ENCODE measurements at regions not wholly inside any gene's neighbourhood (a gene's known extent, or its start where the extent isn't known, plus 50 kb on each side); places are given as distances from the start of the nearest gene placed in this dataset.

DNA sequence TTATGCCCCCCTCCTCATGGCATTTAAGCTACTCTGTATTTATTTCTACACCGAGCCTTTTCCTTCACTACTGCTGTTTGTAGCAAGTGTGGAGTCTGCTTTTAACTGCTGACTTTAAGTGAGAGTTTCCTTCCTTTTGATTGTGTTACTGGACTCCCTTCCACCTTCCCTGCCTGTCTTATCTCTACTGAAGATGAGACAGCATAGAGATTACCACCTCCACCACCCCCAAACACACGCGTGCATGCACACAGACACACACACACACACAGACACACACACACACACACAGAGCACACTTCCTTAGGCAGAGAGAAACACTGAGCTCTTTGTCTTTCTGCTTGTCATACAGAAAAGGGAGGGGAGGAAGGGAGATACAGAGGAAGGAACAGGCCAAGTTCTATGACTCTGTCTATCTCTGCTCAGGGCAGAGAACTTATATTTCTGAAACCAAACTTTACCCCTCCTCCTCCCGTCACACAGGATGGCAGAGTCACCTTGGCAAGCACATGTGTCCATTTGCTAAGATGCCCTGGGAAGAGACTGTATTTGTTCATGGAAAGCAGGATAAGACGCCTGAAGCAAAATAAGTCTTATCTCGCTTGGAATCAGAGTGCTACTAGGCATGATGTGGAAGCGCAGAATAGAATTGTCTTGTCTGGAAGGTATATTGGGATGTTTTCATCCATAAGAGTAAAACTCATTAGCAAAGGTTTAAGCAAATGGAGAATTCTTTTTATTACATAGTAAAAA lies 81.8 kb upstream of the CAV2 start:
- peak; percentile 31 to 57 for DNase-seq (ENCODE audit: low read depth in 2 of 2)

DNA sequence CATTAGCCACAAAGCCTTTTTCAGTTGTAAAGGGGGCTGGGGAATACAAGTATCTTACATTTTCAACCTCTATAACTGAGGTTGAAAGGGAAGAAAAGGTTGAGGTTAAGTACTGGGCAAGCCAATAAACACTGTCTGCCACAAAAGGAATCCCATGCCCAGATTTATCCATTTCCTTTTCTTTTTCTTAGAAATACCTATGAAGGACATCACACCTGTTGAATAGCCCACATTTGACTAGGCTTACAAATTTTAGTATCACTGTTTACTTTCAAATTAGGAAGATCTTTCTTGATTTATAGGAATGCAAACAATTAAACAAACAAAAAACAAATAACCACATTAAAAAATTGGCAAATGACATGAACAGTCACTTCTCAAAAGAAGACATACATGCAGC lies 81.0 kb upstream of the CAV2 start:
- no peak for DNase-seq (ENCODE audit: low read depth in 2 of 2)

DNA sequence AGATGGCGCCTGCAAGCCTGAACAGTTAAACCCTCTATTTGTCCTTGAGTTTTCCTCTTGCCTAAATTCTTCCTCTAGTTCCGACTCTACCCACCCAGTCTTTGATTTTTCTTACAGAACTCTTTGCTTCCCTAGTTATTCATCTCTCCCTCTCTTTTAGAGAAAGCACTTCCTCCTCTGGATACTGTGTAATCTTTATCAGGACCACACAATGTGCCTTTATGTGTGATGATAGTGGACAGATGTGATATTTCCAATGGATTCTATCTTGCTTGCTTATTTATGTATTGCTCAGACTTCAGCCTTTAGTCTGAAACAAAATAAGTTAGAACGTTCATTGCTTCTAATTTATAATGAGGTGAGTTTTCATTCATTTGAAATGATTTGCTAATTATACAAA lies 79.5 kb upstream of the CAV2 start:
- DNase-seq (ENCODE audit: low read depth in 2 of 2): no peak

DNA sequence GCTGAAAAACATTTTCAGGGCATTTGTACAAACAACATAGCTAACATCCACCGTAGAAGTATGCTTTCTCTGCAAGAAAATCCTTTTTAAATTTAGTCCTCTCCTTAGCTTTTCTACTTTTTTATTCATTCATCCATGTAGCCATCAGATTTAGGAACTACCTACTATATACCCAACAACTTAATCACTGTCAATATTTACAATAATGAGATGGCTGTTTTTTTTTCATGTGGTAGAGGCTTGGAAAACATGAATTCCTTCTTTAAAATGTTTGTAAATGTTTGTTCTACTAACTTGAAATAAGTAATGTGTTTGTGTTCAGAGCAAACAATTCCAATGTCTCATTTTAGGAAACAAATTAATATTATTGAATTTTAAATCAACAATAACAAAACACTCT lies 78.2 kb upstream of the CAV2 start:
- DNase-seq (ENCODE audit: low read depth in 2 of 2): no peak

DNA sequence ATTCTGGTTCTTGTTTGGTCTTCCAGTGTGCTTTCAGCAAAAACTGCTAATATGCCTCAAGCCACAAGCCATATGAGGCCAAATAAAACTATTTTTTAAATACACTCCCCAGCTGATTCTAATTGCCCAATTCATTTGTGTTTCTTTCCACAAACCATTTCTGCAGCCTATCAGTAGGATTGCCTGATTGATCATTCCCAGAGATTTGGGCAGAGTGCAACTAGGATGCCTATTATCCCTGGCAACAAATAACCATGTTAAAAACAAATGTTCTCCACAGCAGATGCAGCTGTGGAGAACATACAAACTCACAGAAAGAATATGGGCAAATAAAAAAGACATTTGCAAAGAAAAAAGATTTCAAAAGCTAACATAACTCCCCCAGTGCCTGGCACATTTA lies 76.9 kb upstream of the CAV2 start:
- no peak for DNase-seq (ENCODE audit: low read depth in 2 of 2)

DNA sequence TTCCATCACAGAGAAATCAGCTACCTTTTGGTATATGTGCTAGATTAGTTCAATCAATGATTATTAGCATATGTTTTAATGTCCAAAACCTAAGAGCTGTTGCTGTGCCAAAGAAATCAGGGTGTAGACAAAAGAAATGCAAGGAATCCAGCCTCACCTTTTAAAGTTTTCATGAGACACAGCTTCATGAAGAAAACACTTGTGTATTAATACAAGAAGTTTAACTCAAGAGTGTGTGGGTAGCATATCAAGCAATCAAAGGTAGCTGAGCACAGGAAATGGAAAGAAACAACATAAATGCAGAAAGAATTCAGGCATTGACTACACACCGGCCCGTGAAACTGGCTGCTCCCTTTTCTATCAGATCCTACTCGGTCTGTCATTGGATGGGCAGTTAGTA lies 76.0 kb upstream of the CAV2 start:
- no peak for DNase-seq (ENCODE audit: low read depth in 2 of 2)

DNA sequence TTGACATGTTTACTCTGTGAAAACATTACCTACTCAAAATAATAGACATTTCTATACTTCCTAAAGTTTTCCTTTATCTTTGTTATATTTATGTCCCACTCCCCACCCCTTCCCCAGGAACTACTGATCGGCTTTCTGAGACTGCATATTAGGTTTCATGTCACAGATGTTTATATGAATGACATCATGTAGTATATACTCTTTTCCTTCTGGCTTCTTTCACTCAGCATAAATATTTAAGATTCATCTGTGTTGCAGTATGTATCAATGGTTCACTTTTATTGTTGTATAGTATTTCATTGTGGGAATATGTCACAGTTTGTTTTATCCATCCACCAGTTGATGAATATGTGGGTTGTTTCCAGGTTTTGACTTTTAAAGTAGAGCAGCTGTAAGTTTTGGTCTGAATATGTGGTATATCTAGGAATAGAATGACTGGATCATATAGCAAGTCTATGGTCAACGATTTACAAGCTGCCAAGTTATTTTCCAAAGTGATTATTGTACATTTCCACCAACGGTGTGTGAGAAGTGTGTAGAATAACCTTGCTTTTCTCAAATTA lies 73.8 kb upstream of the CAV2 start:
- no peak for DNase-seq (ENCODE audit: low read depth in 2 of 2)

DNA sequence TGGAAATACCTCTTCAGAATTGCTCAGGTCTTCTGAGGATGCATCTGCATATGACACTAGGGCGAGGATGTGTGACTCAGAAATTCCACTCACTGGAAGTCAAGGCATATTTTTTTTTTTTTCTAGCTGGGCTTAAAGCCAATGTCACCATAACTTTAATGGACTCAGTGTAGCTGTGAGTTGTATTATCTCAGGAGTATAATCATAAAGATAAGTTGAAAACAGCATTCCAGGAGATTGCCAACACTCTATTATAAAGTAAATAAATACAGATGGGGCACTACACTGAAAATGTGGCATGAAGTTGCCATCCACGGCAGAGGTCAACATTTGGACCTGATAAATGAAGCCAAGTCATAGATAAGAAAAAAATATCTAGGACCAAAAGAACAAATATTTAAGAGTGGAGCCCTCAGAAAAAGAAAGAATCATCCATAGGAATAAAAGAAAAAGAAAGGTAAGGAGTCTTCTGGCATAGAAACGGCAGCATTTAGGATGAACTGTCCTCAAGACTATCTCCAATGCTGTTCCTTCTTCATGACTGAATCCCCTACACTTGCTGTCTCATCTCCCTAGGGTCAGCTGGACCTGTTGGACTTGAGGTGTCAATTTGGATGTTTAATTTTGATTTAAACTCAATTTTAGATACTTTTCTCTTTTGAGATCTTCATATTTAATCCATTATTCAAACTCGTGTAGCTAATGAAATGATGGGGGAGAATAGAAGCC lies 72.9 kb upstream of the CAV2 start:
- DNase-seq (ENCODE audit: low read depth in 2 of 2): peak; percentile 93 to 97

DNA sequence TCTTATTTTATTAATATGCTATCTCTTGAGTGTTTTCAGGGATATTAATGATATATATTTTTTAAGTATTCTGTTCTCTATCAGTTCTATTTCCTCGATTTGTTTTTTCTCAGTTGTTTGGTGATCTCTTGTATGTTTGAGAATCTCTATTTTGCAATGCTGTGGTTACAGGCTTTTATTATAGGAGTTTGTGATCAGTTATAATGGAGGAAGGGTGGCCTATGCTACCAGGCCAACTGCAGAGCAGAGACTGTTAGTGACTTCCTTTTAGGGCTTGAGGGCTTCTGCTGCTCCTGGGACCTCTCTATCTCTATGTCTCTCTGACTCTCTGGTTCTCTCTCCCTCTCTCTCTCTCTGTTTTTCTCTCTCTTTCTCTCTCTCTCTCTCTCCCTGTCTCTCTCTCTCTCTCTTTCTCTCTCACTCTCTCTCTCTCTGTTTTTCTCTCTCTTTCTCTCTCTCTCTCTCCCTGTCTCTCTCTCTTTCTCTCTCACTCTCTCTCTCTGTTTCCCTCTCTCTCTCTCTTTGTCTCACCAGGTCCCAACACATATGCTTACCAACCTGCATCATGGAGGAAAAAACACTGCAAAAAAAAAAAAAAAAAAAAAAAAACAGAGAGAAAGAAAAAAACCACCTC lies 69.4 kb upstream of the CAV2 start:
- no peak for DNase-seq (ENCODE audit: low read depth in 2 of 2)

DNA sequence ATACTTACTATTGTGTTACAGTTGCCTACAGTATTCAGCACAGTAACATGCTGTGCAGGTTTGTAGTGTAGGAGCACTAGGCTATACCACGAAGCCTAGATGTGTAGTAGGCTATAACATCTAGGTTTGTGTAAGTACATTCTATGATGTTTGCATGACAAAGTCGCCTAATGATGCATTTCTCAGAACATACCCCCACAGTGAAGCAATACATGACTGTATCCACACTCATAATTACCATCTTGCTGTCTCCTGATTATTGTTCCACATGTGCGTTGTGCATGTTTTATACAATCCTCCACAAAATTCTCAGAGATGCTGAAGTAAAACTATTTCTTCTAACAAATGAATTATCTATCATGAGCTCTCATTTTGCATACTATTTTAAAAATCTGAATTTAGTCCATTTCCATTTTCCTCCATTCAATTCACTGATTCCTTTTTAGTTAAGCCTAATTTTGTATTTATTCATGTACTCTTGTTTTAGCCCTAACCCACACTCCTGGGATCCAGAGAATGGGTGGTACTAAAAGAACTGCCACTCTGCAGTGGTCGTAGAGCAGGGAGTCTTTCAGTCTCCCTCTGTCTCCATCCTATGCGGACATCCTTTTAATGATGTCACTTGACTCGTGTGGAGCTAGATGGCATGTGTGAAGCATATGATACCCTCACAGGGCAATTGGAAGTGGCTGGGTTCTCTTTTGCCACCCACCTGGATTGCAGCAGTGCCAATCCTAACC lies 67.6 kb upstream of the CAV2 start:
- no peak for DNase-seq (ENCODE audit: low read depth in 2 of 2)

DNA sequence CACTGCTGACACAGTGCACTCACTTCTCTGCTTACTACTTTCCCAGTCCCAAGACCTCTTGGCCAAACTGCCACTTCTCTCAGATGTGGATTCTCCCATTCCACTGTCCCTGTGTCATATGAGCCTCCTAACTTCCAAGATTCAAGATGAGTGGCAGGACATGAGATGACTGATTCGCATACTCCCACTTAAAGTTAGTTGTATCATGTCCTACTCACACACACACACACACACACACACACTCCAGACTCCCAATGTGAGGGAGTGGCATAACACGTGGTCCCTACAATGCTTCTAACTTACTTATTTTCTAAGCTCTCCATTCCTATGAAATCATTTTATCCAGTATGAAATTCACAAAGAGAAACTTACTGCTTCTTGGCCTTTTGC lies 67.0 kb upstream of the CAV2 start:
- DNase-seq (ENCODE audit: low read depth in 2 of 2): no peak

DNA sequence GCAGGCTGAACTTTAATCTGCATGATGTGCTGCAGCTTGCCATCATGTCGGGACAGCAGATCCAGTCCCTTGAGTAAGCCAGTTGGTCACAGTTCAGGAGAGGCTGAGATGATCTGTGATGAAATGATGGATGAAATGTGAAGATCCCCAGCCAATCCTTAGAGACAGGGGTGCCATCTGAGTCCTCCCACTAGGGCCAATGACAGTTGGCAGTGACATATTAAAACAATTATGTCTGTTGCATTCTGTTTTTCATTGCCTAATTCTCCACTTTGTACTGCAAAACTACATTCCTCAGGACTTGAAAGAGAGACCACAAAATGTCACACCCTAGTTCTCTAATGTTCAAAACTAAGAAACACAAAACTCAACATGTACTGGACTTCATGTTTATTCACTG lies 66.3 kb upstream of the CAV2 start:
- DNase-seq (ENCODE audit: low read depth in 2 of 2): no peak

DNA sequence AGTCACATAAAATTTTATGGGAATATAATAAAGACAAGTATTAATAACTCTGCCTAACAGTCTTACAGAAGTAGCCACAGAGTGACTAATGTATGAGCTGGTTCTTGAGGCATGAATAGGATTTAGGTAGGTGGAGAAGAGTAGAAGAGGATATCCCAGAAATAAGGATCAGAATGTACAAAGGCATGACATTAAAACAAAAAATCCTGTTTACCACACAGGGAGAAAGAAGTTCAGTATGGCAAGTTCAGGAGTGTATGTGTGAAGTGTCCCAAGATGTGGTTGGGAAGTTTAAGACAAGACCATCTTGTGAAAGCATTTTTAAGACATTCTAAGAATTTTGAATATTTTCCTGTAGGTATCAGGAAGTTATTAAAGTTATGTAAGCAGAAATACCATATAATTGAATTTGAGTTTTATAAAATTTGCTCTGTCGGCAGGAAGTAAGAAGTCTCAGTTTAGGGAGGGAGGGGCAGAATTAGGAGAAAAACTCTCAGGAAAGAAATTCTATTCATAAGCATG lies 64.7 kb upstream of the CAV2 start:
- DNase-seq (ENCODE audit: low read depth in 2 of 2): peak in 1 of 2 donors; percentile 54

DNA sequence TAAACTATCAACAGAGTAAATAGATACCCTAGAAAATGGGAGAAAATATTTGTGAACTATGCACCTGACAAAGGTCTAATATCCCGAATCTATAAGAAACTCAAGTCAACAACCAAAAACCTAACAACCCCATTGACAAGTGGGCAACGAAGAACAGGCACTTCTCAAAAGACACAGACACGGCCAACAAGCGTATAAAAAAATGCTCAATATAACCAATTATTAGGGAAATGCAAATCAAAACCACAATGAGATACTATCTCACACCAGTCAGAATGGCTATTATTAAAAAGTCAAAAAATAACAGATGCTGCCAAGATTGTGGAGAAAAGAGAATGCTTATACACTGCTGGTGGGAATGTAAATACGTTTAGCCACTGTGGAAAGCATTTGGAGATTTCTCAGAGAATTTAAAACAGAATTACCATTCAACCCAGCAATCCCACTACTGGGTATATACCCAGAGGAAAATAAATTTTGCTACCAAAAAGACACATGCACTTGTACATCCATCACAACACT lies 63.2 kb upstream of the CAV2 start:
- DNase-seq (ENCODE audit: low read depth in 2 of 2): no peak

DNA sequence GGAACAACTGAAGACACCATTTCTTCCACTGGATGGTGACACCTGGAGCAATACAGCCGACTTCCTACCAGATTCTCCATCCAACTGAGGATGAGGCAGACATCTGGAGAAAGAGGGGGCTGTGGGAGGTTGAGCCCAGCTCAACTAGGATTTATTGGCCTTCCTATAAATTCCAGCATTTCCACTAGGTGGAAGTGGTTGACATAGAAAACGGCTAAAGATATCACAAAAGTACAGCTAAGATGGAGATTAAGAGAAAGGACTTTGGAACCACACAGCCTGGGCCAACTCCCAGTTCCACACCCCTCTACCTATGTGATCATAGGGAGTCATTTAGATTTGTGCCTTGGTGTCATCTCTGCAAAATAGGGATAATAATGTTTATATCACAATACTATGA lies 61.3 kb upstream of the CAV2 start:
- DNase-seq (ENCODE audit: low read depth in 2 of 2): peak; percentile 39

DNA sequence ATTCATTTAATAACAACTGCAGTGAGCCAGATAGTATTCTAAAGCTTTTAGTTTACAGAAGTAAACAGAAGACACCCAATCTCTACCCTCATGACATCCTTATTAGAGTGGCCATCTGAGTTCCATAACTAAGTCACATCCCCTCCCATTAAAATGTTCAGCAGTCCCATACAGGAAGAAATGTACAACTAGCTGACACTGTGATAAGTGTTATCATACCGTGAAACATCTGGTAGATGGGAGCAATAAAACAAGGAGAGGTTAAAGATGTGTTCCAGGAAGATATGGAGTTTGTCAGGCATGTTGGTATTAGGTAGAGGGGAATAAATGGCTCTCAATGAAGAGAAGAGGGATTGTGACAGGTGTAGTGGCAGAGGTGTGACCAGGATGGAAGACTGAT lies 60.5 kb upstream of the CAV2 start:
- DNase-seq (ENCODE audit: low read depth in 2 of 2): no peak

DNA sequence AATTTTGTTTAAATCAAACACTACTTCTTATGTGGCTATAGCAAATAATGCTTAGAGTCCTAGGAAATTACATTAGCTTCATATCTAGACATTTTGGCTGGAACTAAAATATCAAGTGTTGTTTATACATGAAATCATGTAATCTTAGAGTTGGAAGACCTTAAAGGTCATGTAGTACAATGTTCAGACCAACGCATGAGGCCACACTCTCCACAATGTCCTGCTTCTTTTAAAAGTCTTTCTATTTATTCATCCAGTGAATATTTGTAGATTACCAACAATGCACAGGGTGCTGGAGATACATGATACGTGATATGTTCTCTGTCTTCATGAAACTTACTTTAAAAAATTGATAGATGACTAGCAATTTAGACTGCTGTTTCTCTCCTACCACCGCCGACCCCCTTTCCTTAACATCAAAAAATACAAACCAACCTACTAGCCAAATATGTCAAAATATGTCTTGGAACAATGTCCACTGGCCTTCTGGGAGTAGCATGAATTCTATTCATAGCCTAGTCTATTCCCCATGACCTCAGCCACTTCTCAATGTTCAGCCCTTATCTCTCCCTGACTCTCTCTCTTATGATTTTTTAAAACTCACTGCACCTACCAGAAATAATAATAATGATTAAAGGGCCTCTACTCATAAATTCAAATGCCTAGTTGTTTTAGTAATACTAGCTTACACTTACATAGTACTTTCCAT lies 59.5 kb upstream of the CAV2 start:
- DNase-seq (ENCODE audit: low read depth in 2 of 2): no peak

DNA sequence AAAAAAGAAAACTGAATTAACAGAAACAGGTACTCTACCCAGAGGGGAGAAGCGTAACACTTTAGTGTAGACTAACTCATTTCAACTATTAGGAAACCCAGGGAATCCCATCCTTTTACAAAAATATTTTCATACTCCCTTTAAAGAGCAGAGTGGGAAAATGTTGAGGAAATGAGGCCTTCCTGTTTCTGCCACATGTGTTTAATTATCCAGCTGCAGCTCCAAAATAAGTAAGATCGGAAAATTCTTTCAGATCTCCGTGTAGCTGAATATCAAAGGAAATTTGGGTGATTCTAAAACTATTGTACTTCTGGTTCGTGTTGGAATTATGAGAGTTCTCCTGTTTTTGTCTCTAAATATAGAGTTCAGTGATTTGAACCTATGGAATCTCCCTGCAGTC lies 58.0 kb upstream of the CAV2 start:
- DNase-seq (ENCODE audit: low read depth in 2 of 2): peak; percentile 77 to 93

DNA sequence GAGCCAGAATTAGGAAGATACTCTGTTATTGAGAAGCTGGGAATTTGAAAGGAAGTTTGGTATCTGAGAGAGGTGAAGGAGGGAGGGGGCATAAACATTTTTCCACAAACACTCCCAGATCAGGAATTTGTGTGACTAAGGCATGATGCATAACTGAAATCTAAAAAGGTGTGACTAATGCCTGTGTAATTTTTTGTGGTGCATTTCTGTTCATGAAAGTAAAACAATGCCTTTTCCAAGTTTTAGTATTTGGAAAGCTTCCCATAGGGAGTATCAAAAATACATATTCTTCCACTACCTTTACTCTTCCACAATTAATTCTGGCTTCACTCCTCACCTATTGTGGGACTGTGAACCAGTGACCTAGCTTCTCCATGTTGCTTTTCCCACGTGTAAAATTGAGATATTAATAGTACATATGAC lies 56.4 kb upstream of the CAV2 start:
- peak; percentile 93 to 97 for DNase-seq (ENCODE audit: low read depth in 2 of 2)

DNA sequence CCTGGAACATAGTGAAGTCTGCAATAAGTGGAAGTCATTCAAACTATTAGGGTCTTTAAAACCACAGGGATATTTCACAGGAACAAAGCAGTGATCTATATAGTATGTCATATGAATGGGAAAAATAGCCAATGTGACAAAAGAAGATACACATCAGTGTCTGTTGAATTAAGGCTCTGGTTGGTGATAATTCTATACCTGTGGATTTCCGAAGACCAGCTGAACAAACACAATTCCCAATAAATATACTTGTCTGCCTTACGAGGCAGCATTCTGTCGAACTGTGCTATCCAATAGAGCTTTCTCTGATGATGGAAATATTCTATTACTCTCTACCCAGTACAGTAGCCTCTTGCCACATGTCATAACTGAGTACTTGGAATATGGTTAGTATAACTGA lies 55.9 kb upstream of the CAV2 start:
- DNase-seq (ENCODE audit: low read depth in 2 of 2): peak in 1 of 2 donors; percentile 69

All from lung microvascular endothelial cell (primary cell).